ENCODE measurements at regions not wholly inside any gene's neighbourhood (a gene's known extent, or its start where the extent isn't known, plus 50 kb on each side); places are given as distances from the start of the nearest gene placed in this dataset.

DNA sequence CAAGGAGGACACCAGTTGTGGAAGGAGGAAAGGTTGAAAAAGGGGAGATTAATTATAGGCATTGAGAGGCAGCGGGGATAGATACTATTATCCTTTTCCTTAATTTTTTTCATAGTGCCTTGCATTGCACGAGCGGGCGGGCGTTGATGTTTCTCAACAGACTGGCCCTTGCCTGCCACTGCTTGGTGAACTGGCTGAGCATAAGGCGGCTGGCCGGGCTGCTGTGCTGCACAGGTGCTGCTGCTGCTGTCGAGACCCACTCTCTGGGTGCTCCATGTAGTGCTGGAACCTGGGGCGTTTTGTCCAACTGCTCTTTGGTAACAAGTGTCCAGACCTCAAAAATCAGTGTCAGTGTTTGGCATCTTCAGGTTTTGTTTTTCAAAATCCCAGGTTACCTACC lies 83.3 kb upstream of the PAQR3 start:
- Histone ChIP-seq H3K4me2 (ENCODE audit: insufficient read depth, low read length) (no peak overlapping the region), H3K4me3 (ENCODE audit: low read depth in 1 of 2, low read length in 2 of 2) (no peak overlapping the region), H3K27me3 (ENCODE audit: insufficient read depth, low read length, poor library complexity) (no peaks in the 10 kb centered on the region), H3K36me3 (ENCODE audit: insufficient read depth, low read length) (no peaks in the 10 kb centered on the region), H3K27ac (ENCODE audit: low read length) (no peak overlapping the region), H3K9me3 (ENCODE audit: insufficient read depth, low read length, severe bottlenecking) (no peaks in the 10 kb centered on the region), H4K20me1 (ENCODE audit: insufficient read depth, low read length) (no peaks in the 10 kb centered on the region), H2AFZ (ENCODE audit: low read depth, low read length) (no peak overlapping the region), H3K79me2 (ENCODE audit: insufficient read depth, low read length) (no peaks in the 10 kb centered on the region), H3K9ac (ENCODE audit: low read depth, low read length) (no peak overlapping the region), H3K4me1 (ENCODE audit: insufficient read depth, low read length) (no peaks in the 10 kb centered on the region)
- DNase-seq (no peak), ATAC-seq (ENCODE audit: insufficient read depth, low read depth) (no peak)
- TF ChIP-seq, protein P1, sequence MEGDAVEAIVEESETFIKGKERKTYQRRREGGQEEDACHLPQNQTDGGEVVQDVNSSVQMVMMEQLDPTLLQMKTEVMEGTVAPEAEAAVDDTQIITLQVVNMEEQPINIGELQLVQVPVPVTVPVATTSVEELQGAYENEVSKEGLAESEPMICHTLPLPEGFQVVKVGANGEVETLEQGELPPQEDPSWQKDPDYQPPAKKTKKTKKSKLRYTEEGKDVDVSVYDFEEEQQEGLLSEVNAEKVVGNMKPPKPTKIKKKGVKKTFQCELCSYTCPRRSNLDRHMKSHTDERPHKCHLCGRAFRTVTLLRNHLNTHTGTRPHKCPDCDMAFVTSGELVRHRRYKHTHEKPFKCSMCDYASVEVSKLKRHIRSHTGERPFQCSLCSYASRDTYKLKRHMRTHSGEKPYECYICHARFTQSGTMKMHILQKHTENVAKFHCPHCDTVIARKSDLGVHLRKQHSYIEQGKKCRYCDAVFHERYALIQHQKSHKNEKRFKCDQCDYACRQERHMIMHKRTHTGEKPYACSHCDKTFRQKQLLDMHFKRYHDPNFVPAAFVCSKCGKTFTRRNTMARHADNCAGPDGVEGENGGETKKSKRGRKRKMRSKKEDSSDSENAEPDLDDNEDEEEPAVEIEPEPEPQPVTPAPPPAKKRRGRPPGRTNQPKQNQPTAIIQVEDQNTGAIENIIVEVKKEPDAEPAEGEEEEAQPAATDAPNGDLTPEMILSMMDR (IDR thresholded peaks at IDR 0.05; ENCODE audit: borderline replicate concordance, extremely low read depth, low read length, poor library complexity, severe bottlenecking): no peak
- TF ChIP-seq EZH2 (IDR thresholded peaks at IDR 0.05; ENCODE audit: borderline replicate concordance, low read depth, low read length, severe bottlenecking): no peak

DNA sequence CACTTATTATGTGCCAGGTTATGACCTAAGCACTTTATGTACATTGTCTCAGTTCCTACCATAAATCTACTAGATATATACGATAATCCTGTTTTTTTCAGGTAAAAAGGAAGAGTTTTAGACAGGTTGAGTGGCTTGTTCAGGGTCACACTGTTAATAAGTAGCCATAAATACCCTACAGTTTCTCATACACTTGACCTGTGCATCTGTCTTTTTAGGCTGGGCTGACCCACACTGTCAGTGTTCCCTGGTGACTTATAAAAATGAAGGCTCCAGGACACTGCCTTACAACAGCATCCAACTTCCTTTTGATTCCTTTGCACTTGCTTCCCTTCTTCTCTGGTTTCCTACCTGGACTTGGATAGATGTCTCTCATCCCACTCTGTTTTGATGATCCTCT lies 78.2 kb upstream of the PAQR3 start:
- no peak for TF ChIP-seq EZH2 (IDR thresholded peaks at IDR 0.05; ENCODE audit: borderline replicate concordance, low read depth, low read length, severe bottlenecking)
- TF ChIP-seq, protein P1 (IDR thresholded peaks at IDR 0.05; ENCODE audit: borderline replicate concordance, extremely low read depth, low read length, poor library complexity, severe bottlenecking): no peak
- peaks cover 12% of the 10 kb centered on the region for H3K4me1 ChIP-seq (ENCODE audit: insufficient read depth, low read length)
- ATAC-seq (ENCODE audit: insufficient read depth, low read depth) (no peak), DNase-seq (no peak)
- no peaks in the 10 kb centered on the region for H3K9me3 ChIP-seq (ENCODE audit: insufficient read depth, low read length, severe bottlenecking)
- no peak overlapping the region for H3K4me2 ChIP-seq (ENCODE audit: insufficient read depth, low read length)
- no peaks in the 10 kb centered on the region for H3K27me3 ChIP-seq (ENCODE audit: insufficient read depth, low read length, poor library complexity)
- no peak overlapping the region for H3K9ac ChIP-seq (ENCODE audit: low read depth, low read length)
- H3K79me2 ChIP-seq (ENCODE audit: insufficient read depth, low read length): no peaks in the 10 kb centered on the region
- H3K27ac ChIP-seq (ENCODE audit: low read length): no peak overlapping the region
- no peaks in the 10 kb centered on the region for H4K20me1 ChIP-seq (ENCODE audit: insufficient read depth, low read length)
- no peak overlapping the region for H2AFZ ChIP-seq (ENCODE audit: low read depth, low read length)
- no peaks in the 10 kb centered on the region for H3K36me3 ChIP-seq (ENCODE audit: insufficient read depth, low read length)
- no peak overlapping the region for H3K4me3 ChIP-seq (ENCODE audit: low read depth in 1 of 2, low read length in 2 of 2)

DNA sequence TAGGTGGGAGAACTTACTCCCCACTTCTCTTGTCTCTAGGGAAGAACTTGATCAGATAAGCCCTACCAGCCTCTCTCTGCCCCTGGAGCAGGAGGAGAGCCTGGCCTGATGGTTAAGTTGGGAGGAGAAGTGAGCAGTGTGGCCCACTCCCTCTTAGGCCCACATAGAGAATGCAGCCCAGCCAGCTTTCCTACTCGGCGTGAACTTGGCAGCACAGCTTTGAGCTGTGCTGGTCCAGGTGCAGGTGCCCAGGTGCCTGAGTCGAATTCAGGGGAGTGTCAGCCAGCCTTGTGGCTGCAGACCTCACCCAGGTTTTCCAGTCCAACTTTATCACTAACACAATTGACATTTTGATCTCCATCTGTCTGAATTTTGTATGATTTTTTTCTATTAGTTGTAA lies 77.6 kb upstream of the PAQR3 start:
- ATAC-seq (ENCODE audit: insufficient read depth, low read depth) (no peak), DNase-seq (no peak)
- Histone ChIP-seq H3K36me3 (ENCODE audit: insufficient read depth, low read length) (no peaks in the 10 kb centered on the region), H3K9me3 (ENCODE audit: insufficient read depth, low read length, severe bottlenecking) (no peaks in the 10 kb centered on the region), H3K27me3 (ENCODE audit: insufficient read depth, low read length, poor library complexity) (no peaks in the 10 kb centered on the region), H3K9ac (ENCODE audit: low read depth, low read length) (no peak overlapping the region), H3K4me2 (ENCODE audit: insufficient read depth, low read length) (no peak overlapping the region), H3K4me1 (ENCODE audit: insufficient read depth, low read length) (peaks cover 12% of the 10 kb centered on the region), H3K4me3 (ENCODE audit: low read depth in 1 of 2, low read length in 2 of 2) (no peak overlapping the region), H2AFZ (ENCODE audit: low read depth, low read length) (no peak overlapping the region), H3K27ac (ENCODE audit: low read length) (no peak overlapping the region), H4K20me1 (ENCODE audit: insufficient read depth, low read length) (no peaks in the 10 kb centered on the region), H3K79me2 (ENCODE audit: insufficient read depth, low read length) (no peaks in the 10 kb centered on the region)
- TF ChIP-seq EZH2 (IDR thresholded peaks at IDR 0.05; ENCODE audit: borderline replicate concordance, low read depth, low read length, severe bottlenecking): no peak
- TF ChIP-seq, protein P1 (IDR thresholded peaks at IDR 0.05; ENCODE audit: borderline replicate concordance, extremely low read depth, low read length, poor library complexity, severe bottlenecking): no peak

DNA sequence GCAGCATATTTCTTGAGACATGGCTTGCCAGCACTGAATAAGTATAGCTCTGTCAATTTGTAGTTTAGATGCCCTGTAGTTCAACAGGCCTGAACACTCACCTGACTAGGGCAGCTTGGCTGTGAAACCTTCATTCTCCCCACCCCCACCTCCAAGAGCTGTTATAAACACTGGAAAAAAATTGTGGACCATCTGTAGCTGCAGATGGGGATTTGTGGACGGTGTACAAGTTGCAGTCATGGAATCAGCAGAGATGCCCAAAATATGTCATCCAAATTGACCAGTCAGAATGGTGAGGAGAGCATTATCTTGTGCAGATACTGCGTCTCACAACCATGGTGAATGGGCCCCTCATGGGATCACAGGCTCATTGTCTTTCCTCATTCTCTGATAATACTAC lies 76.2 kb upstream of the PAQR3 start:
- no peak overlapping the region for H3K27ac ChIP-seq (ENCODE audit: low read length)
- no peaks in the 10 kb centered on the region for H4K20me1 ChIP-seq (ENCODE audit: insufficient read depth, low read length)
- H2AFZ ChIP-seq (ENCODE audit: low read depth, low read length): no peak overlapping the region
- DNase-seq: no peak
- no peak overlapping the region for H3K4me3 ChIP-seq (ENCODE audit: low read depth in 1 of 2, low read length in 2 of 2)
- no peaks in the 10 kb centered on the region for H3K36me3 ChIP-seq (ENCODE audit: insufficient read depth, low read length)
- H3K79me2 ChIP-seq (ENCODE audit: insufficient read depth, low read length): no peaks in the 10 kb centered on the region
- no peak for TF ChIP-seq EZH2 (IDR thresholded peaks at IDR 0.05; ENCODE audit: borderline replicate concordance, low read depth, low read length, severe bottlenecking)
- TF ChIP-seq, protein P1 (IDR thresholded peaks at IDR 0.05; ENCODE audit: borderline replicate concordance, extremely low read depth, low read length, poor library complexity, severe bottlenecking): no peak
- no peak overlapping the region for H3K4me2 ChIP-seq (ENCODE audit: insufficient read depth, low read length)
- H3K9ac ChIP-seq (ENCODE audit: low read depth, low read length): no peak overlapping the region
- no peak for ATAC-seq (ENCODE audit: insufficient read depth, low read depth)
- no peaks in the 10 kb centered on the region for H3K9me3 ChIP-seq (ENCODE audit: insufficient read depth, low read length, severe bottlenecking)
- H3K27me3 ChIP-seq (ENCODE audit: insufficient read depth, low read length, poor library complexity): no peaks in the 10 kb centered on the region
- peaks cover 12% of the 10 kb centered on the region for H3K4me1 ChIP-seq (ENCODE audit: insufficient read depth, low read length)

Data from DND-41 (cell line).